Right lobe of liver (tissue), 4 donors: ENCODE measurements at regions not wholly inside any gene's neighbourhood (a gene's known extent, or its start where the extent isn't known, plus 50 kb on each side); places are given as distances from the start of the nearest gene placed in this dataset.

Experiments
- POLR2A ChIP-seq: fragments of 450-650 bp; IDR thresholded peaks from one replicate; pipeline ENCODE4 v1.6.1; 2017; ENCODE audit warnings: antibody characterized with exemption, mild to moderate bottlenecking
- TF ChIP-seq, protein P1 (sequence below), 4 donors: fragments of 200-600 bp in 3 of 4; fragments of 450-650 bp in 1 of 4; IDR thresholded peaks; one replicate each; pipeline versions ENCODE4 v1.5.1 to v1.8.0; 2016 to 2022; ENCODE audit warnings: antibody characterized with exemption in 4 of 4, mild to moderate bottlenecking in 2 of 4
- donor health status: DM: no; HTN: no; CAD: no.
- donor health status: DM: no; HTN: no; CAD: no.
- donor health status: DM: no; HTN: yes; CAD: no.

DNA sequence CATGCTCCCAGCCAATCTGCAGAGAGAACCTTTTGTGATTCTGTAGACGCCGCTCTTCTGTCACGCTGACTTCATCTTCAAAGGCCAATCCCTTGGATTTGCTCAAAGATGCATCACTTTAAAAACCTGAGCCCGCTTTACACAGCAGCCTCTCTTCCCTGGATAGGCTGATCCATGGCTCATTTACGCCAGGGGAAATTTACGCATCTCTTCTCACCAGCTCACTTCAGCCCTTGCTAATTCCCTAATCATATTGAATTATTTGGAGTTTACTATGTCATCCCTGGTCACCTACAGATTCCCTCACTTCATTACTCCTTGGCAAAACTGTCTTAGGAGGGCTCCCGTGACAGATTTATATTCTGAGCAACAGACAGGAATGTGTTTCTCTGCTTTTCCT, 256.2 kb downstream of the EN1 start:
- TF ChIP-seq, protein P1, sequence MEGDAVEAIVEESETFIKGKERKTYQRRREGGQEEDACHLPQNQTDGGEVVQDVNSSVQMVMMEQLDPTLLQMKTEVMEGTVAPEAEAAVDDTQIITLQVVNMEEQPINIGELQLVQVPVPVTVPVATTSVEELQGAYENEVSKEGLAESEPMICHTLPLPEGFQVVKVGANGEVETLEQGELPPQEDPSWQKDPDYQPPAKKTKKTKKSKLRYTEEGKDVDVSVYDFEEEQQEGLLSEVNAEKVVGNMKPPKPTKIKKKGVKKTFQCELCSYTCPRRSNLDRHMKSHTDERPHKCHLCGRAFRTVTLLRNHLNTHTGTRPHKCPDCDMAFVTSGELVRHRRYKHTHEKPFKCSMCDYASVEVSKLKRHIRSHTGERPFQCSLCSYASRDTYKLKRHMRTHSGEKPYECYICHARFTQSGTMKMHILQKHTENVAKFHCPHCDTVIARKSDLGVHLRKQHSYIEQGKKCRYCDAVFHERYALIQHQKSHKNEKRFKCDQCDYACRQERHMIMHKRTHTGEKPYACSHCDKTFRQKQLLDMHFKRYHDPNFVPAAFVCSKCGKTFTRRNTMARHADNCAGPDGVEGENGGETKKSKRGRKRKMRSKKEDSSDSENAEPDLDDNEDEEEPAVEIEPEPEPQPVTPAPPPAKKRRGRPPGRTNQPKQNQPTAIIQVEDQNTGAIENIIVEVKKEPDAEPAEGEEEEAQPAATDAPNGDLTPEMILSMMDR (IDR thresholded peaks at IDR 0.05) = no peak
- no peak for TF ChIP-seq POLR2A
